T-helper 2 cell (primary cell): ENCODE measurements at regions not wholly inside any gene's neighbourhood (a gene's known extent, or its start where the extent isn't known, plus 50 kb on each side); places are given as distances from the start of the nearest gene placed in this dataset.

Experiments used
- DNase-seq, 5 experiments: peaks; one replicate each; pipeline versions ENCODE4 v3.0.0 to v3.0.0-alpha.2; 2012 to 2022

DNA sequence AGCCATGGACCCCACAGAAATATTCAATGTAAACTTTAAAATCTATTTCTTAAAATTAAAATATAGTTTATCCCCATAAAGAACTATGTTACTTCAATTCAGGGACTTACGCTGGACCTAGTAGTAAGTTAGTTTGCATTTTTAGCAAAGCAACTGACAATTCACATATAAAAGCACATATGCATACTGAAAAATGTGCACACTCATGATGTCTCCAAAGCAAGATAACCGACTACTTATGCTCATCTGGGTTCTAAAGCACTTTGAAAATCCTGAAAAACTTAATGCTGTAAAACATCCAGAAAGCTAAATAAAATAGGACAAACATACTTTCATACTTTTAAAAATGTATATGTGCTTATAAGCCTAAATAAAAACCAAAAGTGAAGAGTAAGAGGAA is 264.4 kb upstream of the GAS1 start:
- no peak for DNase-seq

DNA sequence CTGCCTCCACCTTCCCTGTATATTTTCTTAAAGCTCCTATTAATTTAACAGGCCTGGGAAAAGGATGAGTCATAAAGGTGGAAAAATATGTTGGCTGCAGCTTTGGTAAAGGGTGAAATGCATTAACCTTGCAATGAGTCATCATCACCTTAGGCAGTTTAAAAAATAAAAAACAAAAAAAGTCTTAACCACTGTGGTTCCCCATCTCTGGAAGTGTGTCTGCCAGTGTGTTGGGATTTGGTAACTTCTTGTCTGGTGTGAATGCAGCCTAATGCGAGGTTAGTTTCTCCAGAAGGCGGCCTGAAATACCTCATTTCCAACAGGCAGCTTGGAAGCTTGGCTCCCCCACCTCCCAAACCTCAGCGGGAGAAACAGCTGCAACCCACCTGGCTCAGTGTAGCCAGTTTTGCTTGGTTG is 265.3 kb upstream of the GAS1 start:
- no peak for DNase-seq

DNA sequence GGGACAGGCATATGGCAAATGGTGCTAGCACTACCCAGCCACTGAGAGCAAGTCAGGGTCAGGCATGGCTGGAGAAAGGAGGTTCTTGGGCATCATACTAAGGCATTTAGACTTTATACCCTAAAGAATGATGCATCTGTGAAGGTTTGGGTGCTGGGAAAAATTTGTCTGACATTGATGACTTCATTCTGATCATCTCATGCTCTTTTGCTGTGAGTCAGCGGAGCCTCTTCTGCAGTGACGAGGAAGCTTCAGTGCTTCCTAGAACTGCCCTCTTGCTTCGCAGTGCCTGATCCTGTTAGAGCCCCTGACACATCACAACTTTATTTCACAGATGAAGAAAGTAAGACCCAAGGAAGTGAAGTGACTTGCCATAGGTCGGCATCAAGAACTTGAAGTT is 266.6 kb upstream of the GAS1 start:
- DNase-seq, result no peak

DNA sequence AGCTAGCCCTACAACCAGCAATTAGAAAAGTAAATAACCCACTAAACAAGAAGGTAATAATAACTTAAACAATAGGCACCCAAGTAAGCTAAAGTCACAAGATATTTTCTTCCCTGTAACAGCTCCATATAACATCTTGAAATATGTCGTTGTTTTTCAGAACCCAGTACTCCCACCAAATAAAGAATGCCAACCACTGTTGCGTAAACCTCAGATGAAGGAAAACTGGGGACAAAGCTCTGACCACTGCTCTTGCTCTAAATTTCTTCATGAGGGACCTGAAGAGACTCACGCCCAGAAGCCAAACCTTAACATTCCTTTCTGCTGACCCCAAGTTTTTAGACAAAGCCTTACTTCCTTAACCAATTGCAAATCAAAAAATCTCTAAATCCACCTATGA is 267.7 kb upstream of the GAS1 start:
- no peak for DNase-seq

DNA sequence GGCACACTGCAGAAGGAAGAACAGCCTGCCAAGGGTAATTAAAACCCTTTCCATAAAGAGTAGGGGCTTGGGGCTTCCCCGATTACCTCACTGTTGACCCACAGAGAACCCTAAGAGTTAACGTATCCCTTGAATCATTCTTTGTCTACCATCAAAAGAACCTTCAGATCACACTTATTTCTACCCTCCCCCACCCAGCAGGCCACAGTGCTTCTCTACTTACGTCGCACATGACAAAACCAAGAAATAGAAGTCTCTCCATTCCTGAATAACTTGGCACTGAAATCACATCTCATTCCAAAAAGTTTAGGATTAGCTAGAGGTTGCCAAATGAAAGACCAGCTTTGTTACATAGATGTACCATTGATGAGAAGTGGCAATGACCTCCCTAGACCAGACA is 268.7 kb upstream of the GAS1 start:
- no peak for DNase-seq

DNA sequence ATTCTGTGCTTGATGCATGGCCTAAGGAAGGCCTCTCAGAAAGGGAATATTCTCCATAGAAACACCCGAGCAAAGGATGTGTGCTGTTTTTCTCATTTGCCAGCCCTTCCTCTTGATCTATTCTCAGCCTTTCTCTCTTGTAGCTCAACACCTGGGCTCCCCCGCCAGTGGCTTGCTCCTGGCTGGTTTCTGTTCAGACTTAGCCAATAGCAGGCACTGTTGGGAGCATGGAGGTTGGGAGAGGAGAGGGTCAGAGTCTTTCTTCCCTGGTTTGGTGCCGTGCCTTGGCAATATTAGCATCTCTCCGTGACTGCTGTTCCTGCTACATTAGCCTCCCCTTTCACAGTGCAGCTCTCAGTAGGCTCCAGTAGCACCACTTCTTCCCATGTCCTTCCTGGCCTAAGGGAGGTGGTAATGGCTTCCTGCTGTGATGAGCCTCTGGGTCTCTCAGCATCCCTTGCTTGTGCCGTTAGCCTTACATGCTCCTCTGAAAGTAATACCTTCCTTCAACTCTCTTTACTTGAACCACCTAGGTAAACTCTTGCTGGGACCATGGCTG is 269.7 kb upstream of the GAS1 start:
- no peak for DNase-seq

DNA sequence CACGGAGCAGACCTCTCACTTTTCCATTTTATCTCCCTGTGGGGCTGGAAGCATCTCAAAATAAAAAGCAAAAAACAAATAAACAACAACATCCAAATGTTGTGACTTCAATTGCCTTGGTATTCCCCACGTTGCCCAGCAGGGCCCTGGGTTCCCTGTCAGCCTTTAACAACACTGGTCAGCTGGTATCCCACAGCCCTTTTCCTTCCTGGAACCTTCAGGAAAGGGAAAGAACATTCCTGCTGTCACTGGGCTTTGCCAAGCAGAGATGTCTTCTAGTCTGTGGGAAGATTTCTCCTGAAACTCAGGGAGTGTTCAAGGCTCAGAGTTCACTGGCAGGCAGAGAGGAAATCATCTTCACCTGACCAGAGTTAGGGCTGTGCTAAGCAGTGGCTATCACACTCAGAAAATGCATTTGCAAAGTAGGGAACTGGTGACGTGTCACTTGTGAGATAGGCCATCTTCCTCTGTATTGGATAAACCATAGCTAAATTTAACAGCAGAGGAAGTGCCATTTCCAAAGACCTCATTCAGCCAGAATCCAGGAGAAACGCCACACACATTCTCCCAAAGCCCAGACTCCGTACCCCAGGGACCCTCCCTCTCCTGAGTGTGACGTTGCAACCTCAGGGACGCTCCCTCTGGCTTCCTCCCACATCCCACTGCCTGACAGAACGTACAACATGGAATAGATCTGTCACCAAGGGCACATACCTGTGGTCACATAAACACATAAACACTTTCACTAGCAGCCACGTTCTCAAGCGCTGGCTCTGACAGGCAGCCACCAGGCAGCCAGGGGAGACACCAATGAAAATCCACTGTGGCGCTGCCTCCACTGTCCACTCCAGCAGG is 274.0 kb upstream of the DAPK1 start:
- no peak for DNase-seq

DNA sequence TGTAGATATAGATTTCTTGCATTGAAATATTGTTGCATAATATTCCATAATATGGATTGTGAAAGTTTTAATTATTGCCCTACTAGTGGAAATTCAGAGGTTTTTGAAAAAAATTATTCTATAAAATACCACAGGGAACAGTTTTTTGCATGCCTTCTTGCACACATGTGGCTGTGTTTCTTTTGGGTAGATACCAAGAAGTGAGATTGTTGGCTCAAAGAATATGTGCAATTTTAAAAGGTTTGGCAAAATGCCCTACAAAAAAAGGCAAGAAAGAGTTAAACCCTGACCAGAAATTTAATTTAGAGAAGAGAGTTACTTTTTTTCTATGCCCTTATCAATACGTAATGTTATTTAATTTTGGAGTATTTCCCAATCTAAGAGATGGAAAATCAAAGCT is 270.8 kb upstream of the DAPK1 start:
- no peak for DNase-seq

DNA sequence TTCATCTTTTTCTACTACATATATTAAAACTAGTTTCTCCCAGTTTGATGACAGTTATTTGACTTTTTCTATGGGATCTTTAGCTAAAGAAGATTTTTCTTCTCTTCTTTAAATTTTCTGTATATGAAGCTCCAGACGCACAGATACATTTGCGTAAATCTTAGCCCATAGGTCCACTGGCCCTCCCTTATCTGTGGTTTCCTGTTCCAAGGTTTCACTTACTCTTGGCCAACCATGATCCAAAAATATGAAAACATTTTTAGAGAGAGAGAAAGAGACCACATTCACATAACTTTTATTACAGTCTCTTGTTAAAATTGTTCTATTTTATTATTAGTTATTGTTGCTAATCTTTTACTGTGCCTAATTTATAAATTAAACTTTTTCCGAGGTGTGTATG is 270.2 kb upstream of the DAPK1 start:
- DNase-seq, result no peak

DNA sequence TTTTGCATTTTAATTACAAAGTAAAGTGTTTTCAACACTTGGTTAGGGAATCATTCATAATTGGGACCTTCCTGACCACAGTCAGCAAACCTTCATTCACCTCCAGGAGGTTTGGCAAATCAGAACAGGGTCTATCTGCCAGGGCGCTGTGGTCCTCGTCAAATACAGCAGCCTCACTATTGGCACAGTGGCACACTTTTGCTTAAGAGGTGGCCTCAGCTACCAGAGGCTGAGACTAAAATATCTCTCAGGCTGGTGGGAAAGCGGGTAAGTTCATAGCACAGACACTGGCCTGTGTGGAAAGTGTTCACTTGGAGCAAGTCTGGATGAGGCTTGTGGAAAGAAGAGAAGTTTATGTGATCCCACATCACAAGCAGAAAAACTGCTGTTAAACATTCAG is 268.6 kb upstream of the DAPK1 start:
- DNase-seq, result no peak

DNA sequence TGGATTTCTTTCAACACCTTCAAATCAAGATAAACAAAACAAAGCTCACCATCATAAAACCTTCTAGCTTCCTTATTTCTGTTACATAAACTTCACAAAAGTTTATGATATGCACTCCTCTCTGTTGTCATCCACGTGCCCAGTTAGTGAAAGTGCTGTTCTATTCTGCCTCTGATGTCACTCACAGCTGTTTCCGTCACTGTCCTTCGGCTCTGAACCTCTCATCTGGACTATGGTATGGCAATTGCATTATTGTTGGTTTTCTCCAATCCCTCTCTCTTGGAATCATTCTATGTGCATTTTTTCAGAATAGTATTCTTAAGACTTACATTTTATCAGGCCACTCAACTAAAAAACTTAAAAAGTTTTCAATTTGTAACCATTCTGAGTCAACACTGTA is 264.2 kb upstream of the DAPK1 start:
- DNase-seq, result no peak

DNA sequence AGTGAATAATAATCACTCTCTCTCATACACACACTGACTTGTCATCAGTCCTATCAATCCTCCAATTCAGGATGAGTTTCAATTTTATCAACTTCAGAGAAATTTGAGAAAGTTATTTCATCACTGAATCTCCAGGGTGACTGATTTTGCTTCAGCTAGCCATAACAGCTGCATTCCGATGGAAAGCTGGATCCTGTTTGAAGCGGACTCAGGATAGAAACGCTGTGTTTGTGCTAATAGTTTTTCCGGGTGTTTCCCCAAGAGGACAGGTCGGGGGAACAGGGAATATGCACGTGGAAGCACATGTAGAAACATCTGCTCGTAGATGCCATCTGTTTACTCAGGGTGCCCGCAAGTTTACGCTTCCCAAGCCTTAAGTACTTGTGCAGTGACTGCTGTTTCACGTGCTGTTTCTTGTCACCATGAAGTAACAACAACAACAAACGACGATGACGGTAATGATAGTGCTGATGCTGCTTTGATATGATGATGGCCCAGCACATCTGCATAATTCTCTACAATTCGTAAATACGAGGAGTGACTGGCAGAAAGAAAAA is 263.7 kb upstream of the DAPK1 start:
- DNase-seq, result no peak

DNA sequence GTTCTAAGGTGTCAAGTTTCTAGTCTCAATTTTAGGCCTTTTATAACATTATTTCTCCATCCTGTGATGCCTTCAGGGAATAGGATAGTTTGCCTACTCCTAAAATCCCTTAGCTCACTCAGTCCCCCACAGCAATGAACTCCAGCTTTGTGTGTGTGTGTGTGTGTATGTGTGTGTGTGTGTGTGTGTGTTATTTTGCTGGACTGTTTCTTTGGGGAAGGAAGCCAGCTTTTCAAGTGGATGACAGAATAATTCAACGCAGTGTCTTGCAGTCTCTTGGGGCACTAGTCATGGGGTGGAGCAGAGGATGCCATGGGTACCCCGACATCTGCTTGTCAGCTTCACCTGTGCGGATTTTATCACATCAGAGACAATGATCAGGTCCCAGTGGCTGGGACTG is 262.8 kb upstream of the DAPK1 start:
- no peak for DNase-seq

DNA sequence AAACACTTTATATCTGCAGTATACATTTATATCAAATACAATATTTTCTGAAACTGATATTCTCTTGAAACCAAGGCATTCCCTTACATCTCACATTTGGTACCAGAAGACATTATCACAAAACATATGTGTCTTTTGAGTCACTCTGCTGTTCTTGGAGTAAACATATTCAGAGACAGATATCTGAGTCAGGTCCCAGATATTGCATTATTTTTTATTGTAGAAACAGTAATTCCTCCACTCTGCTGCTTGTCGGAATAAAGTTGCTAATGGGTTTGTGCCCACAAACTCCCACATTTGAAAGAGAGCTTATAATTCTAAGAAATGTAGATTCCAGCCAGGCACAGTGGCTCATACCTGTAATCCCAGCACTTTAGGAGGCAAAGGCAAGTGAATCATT is 261.1 kb upstream of the DAPK1 start:
- DNase-seq, result no peak

DNA sequence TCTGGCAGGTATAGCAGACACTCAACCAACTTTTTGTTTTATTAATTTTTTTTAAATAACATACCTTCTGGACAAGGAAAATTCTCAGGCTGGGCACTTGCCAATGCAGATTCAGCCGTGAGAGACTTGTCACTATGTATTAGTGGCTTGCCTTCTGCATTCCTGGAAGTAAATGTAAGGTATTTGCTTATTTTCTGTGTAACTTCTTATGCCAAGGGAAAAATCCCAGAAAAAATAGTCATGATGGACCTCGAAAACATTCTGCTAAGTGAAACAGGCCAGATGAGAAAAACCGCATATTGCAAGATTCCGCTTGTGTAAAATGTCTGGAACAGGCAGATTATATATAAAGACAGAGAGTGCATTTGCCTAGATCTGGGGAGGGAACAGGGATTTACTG is 260.3 kb upstream of the DAPK1 start:
- DNase-seq, result no peak

DNA sequence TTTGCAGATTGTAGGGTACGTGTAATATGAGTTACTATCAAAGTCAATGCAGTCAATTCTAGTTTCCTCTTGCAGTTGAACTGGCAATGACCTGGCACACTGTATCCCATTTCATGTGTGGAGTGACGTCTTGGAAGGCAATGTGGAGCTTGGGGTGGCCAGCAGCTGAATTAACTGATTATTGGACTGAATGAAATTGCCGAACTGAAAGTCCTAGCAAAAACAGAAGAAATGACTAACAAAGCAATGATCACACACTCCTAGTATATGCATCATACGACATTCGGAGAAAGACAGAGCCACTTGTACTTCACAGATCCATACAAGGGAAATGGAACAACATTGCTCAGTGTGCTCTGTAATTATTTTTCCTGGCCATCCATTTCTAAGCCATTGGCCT is 259.1 kb upstream of the DAPK1 start:
- no peak for DNase-seq

DNA sequence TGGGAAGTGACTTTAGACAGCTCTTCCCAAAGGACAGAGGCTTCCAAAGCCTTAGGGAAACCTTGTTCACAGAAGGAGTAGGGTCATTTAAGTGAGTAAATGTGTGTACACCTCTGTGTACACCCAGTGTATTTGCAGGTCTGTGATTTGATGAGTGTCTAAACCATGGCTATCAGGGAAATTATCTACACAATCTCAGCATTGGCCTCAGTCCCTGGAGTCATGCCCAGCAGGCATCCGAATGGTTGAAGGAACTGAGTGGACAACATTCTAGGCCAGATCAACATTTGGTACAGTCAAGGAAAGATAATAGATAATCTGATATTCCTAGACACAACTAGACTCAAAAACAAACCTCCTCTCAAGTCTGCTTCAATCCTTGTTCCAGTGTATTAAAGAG is 258.4 kb upstream of the DAPK1 start:
- no peak for DNase-seq

DNA sequence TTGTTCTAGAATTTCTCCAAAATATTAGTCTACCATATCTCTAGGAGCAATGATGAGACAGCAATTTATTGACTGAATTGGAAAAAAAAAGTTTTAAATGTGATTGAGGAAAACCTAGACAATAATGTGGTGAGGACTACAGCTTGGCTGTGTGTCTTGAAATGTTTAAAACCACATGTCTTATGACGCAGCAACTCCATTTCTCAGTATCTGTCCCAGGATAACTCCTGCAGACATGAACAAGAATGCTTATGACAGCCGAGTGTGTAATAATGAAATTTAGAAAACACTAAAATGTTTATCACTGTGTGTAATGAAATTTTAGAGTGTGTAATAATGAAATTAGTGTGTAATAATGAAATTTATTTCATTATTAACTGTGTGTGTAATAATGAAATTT is 254.1 kb upstream of the DAPK1 start:
- no peak for DNase-seq

DNA sequence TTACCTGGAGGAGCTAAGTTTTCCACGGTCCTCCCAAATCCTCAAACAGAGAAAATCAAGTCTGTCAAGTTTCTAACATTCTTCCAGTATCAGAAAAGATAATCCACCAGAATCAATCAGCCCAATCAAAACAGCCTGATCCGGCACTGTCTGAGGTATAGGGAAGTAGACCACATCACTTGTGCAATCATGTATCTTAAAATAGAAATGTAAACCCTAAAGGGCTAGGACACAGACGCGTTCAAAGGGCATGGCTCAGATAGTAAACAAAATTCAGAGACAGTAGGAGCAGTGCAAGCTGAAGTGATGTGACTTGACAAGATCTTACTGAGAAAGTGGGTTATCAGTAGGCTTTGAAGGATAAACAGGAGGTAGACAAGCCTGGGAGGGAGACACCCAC is 252.4 kb upstream of the DAPK1 start:
- DNase-seq, result no peak

DNA sequence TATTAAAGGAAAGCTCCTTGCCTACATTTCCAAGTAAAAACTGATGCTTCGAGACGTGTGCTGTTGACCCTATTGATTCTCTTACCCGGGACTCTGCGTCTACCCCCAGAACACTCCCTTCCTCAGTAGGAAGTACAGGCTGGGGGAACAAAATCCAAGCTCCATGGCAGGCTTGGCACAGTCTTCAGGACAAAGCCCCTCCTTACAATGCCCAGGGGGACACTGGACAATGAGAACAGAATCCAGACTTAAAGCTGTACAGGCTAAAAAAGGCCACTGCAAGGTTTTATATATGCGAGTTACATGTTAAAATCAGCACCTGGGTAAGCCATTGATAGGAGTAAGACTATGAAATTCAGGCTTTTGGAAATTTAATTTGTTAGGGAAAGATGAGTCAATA is 250.6 kb upstream of the DAPK1 start:
- no peak for DNase-seq

DNA sequence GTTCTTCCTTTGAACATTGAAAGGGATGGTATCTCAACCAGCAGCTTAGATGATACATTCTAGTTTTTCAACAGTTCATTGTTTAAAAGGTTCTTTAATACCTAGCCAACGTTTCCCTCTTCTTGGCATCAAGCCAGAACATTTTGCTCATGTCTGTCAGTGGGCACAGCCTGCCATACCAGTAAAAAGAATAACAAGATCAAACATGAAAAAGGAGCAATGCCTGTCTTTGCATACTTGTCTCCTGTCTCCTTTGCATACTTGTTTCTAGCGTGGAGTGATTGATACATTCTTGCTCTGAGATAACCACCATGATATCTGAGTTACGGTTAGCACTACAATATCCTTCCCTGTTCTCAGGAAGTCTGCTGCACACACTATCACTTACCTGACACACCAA is 248.6 kb upstream of the DAPK1 start:
- DNase-seq, result no peak

DNA sequence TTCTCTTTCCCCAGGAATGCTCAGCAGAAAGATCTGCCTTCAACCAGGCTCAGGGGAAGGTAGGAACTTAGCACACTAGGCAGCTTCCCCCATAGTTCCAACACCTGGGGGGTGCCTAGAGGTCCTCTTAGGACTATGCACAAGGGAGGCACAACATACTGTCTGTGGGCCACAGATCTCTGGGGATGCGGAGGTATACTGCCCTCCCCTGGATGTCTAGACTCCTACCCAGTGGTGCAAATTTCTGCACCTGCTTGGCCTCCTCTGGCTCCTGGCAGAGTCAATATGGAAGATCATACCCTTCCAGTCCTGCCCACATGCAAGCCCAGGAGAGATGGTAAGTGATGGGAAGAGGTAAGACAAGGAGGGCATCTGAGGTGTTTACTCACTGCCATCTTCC is 247.5 kb upstream of the DAPK1 start:
- DNase-seq, result no peak

DNA sequence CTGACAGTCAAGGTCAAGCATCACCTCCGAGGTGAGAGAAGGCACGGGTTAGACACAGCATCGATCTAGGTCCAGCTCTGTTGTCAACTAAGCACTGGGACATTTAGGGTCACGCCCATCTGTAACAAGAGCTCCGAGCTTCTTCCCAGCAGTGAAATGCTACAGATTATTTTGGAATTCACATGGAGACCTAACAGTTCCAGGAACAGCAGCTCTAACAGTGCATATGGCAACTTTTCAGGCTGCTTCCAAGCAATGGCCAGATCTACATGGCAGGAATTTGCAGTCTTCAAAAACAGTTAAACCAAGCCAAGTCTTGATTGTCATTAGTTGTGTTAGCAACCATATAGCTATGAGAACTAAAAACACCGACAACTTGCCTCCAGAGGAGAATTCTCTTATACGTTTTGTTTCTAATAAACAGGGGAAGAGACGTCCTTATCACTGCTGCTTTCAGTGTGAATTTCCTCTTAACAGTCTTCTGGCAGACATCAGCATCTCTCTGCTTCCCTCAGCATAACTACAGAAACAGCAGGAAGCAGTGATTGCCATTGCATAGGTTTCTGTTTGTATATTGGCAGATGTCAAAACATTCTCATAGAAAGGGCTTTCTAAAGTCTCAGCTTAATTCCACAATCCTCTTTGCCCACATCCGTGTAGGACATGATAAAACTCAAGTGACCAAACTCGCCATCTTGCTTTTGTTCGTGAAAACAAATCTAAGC is 242.1 kb upstream of the DAPK1 start:
- DNase-seq, result no peak

DNA sequence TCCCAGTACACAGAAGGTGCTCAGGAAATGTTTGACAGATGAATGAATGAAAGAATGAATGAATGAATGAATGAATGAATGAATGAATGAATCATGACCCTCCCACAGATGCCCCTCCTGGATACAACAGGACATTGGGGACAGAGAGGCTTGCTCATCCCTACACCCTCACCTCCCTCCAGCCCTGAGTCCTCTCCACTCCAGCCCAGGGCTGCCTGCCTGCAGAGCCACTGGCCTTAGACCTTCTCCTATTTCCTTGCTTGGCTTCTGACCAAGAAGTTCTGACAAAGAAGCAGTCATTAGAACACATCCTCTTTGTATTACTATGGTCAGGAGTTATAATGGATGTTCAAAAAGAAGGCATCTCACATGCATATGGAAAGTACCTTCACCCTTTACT is 240.7 kb upstream of the DAPK1 start:
- no peak for DNase-seq
